Spleen (tissue), 7 donors: ENCODE measurements at regions not wholly inside any gene's neighbourhood (a gene's known extent, or its start where the extent isn't known, plus 50 kb on each side); places are given as distances from the start of the nearest gene placed in this dataset.

ENCODE experiments used
- CTCF ChIP-seq, 11 experiments: fragments of 200-600 bp in 7 of 11; fragments of 450-650 bp in 4 of 11; sonication (generic) in 4 of 11; IDR thresholded peaks in 8 of 11; conservative IDR thresholded peaks in 3 of 11; 1 replicate in 7 of 11; 2 replicates in 4 of 11; pipeline versions ENCODE4 v1.4.0 to v1.8.0; 2016 to 2021; ENCODE audit warnings: antibody characterized with exemption in 11 of 11, inconsistent platforms in 4 of 11, mild to moderate bottlenecking in 1 of 11
- POLR2AphosphoS5 ChIP-seq, 3 donors: sonication (generic); formaldehyde crosslinking; IDR thresholded peaks; one replicate each; pipeline ENCODE4 v1.5.1; 2017; ENCODE audit warnings: antibody characterized with exemption in 3 of 3
- donor health status: DM: no; HTN: no; CAD: no; lungs with moderate emphysema.
- donor health status: DM: no; HTN: no; CAD: no.
- donor health status: DM: no; HTN: no; CAD: no.

- TF ChIP-seq CTCF (IDR thresholded peaks at IDR 0.05 in 8 of 11, conservative IDR thresholded peaks at IDR 0.05 in 3 of 11) (no peak), POLR2AphosphoS5 (IDR thresholded peaks at IDR 0.05) (no peak)
These were observed 300.7 kb upstream of the MDGA2 start for GRCh38 chr14:47976139-47976538.
